ENCODE measurements at regions not wholly inside any gene's neighbourhood (a gene's known extent, or its start where the extent isn't known, plus 50 kb on each side); places are given as distances from the start of the nearest gene placed in this dataset.

GRCh38 chr20:57908226-57908625, 198.4 kb upstream of the PMEPA1 start:
- TF ChIP-seq CTCF (conservative IDR thresholded peaks at IDR 0.05; ENCODE audit: low read depth, low read length) (no peak), USF2 (IDR thresholded peaks at IDR 0.05; ENCODE audit: low read depth, low read length) (no peak), ELK1 (IDR thresholded peaks at IDR 0.05; ENCODE audit: borderline replicate concordance, low read depth, low read length) (no peak), MAZ (IDR thresholded peaks at IDR 0.05; ENCODE audit: borderline replicate concordance, low read depth, low read length) (no peak), RFX5 (IDR thresholded peaks at IDR 0.05; ENCODE audit: low read depth, low read length) (no peak), SMC3 (IDR thresholded peaks at IDR 0.05; ENCODE audit: low read depth, low read length) (no peak), RAD21 (IDR thresholded peaks at IDR 0.05; ENCODE audit: low read length) (no peak), MAFK (IDR thresholded peaks at IDR 0.05; ENCODE audit: low read depth, low read length) (no peak), POLR2A (IDR thresholded peaks at IDR 0.05; ENCODE audit: low read depth, low read length) (no peak), FOS (IDR thresholded peaks at IDR 0.05; ENCODE audit: low read depth, low read length) (no peak), BHLHE40 (IDR thresholded peaks at IDR 0.05; ENCODE audit: low read depth, low read length) (no peak), CEBPB (IDR thresholded peaks at IDR 0.05; ENCODE audit: low read depth, low read length) (no peak)

Data from IMR-90 (cell line).